RWPE1 (cell line): ENCODE measurements at regions not wholly inside any gene's neighbourhood (a gene's known extent, or its start where the extent isn't known, plus 50 kb on each side); places are given as distances from the start of the nearest gene placed in this dataset.
"Not testable (repeated sequence)": the region's sequence is repeated elsewhere in the genome, so short reads cannot be mapped to it uniquely, and the experiment has no call there.

Experiments used
- CTCF ChIA-PET: fragments of 350-600 bp; sonication (Branson Sonifier 250); formaldehyde crosslinking; extraction: SDS; loops from one replicate; lab custom pipeline; 2021; lab: Yijun Ruan, JAX
- POLR2A ChIA-PET: fragments of 400-600 bp; formaldehyde crosslinking; extraction: SDS; loops from one replicate; lab custom pipeline; 2020; ENCODE audit warnings: antibody characterized with exemption; ENCODE audit not compliant: low non-redundant PET; lab: Yijun Ruan, JAX
- DNase-seq: peaks from one replicate; pipeline ENCODE4 v3.0.0; 2012; ENCODE audit warnings: low spot score
- H3K27ac ChIP-seq: fragments of 450-650 bp; 2 replicates; pipeline ENCODE4 v1.5.1; 2017
- CTCF ChIP-seq: fragments of 450-650 bp; conservative IDR thresholded peaks from 2 replicates; pipeline ENCODE4 v1.5.1; 2017; ENCODE audit warnings: low read depth, mild to moderate bottlenecking

- ChIA-PET POLR2A (no interaction called here), CTCF (no interaction called here)
- H3K27ac ChIP-seq: no peak overlapping the region
- DNase-seq: no peak
- TF ChIP-seq CTCF: no peak
Observed at GRCh38 chr1:194069168-194069830, 882.9 kb upstream of the B3GALT2 start.

- ChIA-PET POLR2A (no interaction called here), CTCF (interaction anchor here (0.6 kb wide), 1 partner anchor 124 kb away, joined by 3 read pairs; no protein-coding TSS in a partner anchor)
- DNase-seq: no peak
- TF ChIP-seq CTCF: no peak
- H3K27ac ChIP-seq: no peak overlapping the region
Observed at GRCh38 chr1:194068446-194069167, 882.2 kb upstream of the B3GALT2 start.

- TF ChIP-seq CTCF: no peak
- DNase-seq: no peak
- ChIA-PET CTCF (no interaction called here), POLR2A (no interaction called here)
- no peak overlapping the region for H3K27ac ChIP-seq
Observed at GRCh38 chr1:194067772-194068171, 881.4 kb upstream of the B3GALT2 start.

- ChIA-PET POLR2A (no interaction called here), CTCF (no interaction called here)
- no peak overlapping the region for H3K27ac ChIP-seq
- TF ChIP-seq CTCF: no peak
- no peak for DNase-seq
Observed at GRCh38 chr1:194062962-194063361, 876.5 kb upstream of the B3GALT2 start.

- ChIA-PET CTCF (no interaction called here), POLR2A (no interaction called here)
- DNase-seq: no peak
- TF ChIP-seq CTCF: no peak
- H3K27ac ChIP-seq: no peak overlapping the region
Observed at GRCh38 chr1:194062526-194062925, 876.1 kb upstream of the B3GALT2 start.

GRCh38 chr1:194060481-194060880 lies 874.1 kb upstream of the B3GALT2 start:
- no peak for TF ChIP-seq CTCF
- ChIA-PET POLR2A (no interaction called here), CTCF (no interaction called here)
- no peak overlapping the region for H3K27ac ChIP-seq
- DNase-seq: no peak

GRCh38 chr1:194058268-194058667 lies 871.9 kb upstream of the B3GALT2 start:
- DNase-seq, POLR2A ChIA-PET, CTCF ChIA-PET, H3K27ac ChIP-seq: not testable (repeated sequence)
